OCI-LY7 (cell line): ENCODE measurements at regions not wholly inside any gene's neighbourhood (a gene's known extent, or its start where the extent isn't known, plus 50 kb on each side); places are given as distances from the start of the nearest gene placed in this dataset.

ENCODE experiments used
- BruUV-seq: library from RNA; stranded (reverse); fragments of 400-500 nt; replicated peaks from 2 replicates; lab custom pipeline; 2021; lab: Mats Ljungman, UMichigan
- CTCF ChIA-PET: fragments of 300-600 bp; sonication (Branson Sonifier 250); formaldehyde crosslinking; loops from one replicate; lab custom pipeline; 2022; ENCODE audit warnings: antibody characterized with exemption; ENCODE audit not compliant: unreplicated experiment; lab: Charles Lee
- POLR2A ChIA-PET: fragments of 300-600 bp; sonication (Branson Sonifier 250); formaldehyde crosslinking; loops from one replicate; lab custom pipeline; 2022; ENCODE audit warnings: antibody characterized with exemption; lab: Charles Lee
- DNase-seq: peaks from one replicate; pipeline ENCODE4 v3.0.0-alpha.2; 2015; ENCODE audit warnings: low spot score
- H2AFZ ChIP-seq: fragments of 200-600 bp; sonication (generic), shearing (Covaris generic); 2 replicates; pipeline ENCODE4 v1.6.1; 2014; ENCODE audit warnings: mild to moderate bottlenecking, antibody characterized with exemption, low read length, moderate library complexity
- H3K27ac ChIP-seq: fragments of 200-600 bp; sonication (generic); 2 replicates; pipeline ENCODE4 v1.5.1; 2014; ENCODE audit warnings: mixed run types, low read depth, mild to moderate bottlenecking, moderate library complexity, low read length, inconsistent platforms; ENCODE audit not compliant: poor library complexity, severe bottlenecking
- H3K36me3 ChIP-seq: fragments of 200-600 bp; sonication (generic); 2 replicates; pipeline ENCODE4 v1.6.1; 2014; ENCODE audit warnings: mild to moderate bottlenecking, antibody characterized with exemption, low read length, moderate library complexity, mixed read lengths; ENCODE audit not compliant: insufficient read depth
- H3K4me1 ChIP-seq: fragments of 200-600 bp; sonication (generic); 2 replicates; pipeline ENCODE4 v1.5.1; 2014; ENCODE audit warnings: mild to moderate bottlenecking, low read length; ENCODE audit not compliant: insufficient read depth, poor library complexity, severe bottlenecking
- H3K4me2 ChIP-seq: fragments of 200-600 bp; sonication (generic); 2 replicates; pipeline ENCODE4 v1.6.1; 2014; ENCODE audit warnings: mild to moderate bottlenecking, low read length
- H3K4me3 ChIP-seq: fragments of 200-600 bp; sonication (generic); 2 replicates; pipeline ENCODE4 v1.5.1; 2014; ENCODE audit warnings: mild to moderate bottlenecking, low read depth, low read length; ENCODE audit not compliant: poor library complexity, severe bottlenecking
- H3K79me2 ChIP-seq: fragments of 200-600 bp; sonication (generic); 2 replicates; pipeline ENCODE4 v1.6.1; 2016; ENCODE audit warnings: low read depth, mild to moderate bottlenecking, low read length, moderate library complexity, mixed read lengths; ENCODE audit not compliant: insufficient read depth
- H3K9me2 ChIP-seq: fragments of 200-600 bp; sonication (generic); 2 replicates; pipeline ENCODE4 v1.6.1; 2016; ENCODE audit warnings: mild to moderate bottlenecking, low read length, mixed read lengths; ENCODE audit not compliant: insufficient read depth
- H3K9me3 ChIP-seq: fragments of 200-600 bp; sonication (generic); 2 replicates; pipeline ENCODE4 v1.6.1; 2014; ENCODE audit warnings: mild to moderate bottlenecking, mixed run types, low read length, mixed read lengths
- H4K20me1 ChIP-seq: fragments of 200-600 bp; sonication (generic); 2 replicates; pipeline ENCODE4 v1.6.1; 2014; ENCODE audit warnings: mild to moderate bottlenecking, antibody characterized with exemption, low read length, moderate library complexity, mixed read lengths; ENCODE audit not compliant: insufficient read depth
- EZH2phosphoT487 ChIP-seq: fragments of 200-600 bp; sonication (generic); IDR thresholded peaks from 2 replicates; pipeline ENCODE4 v1.6.1; 2018; ENCODE audit warnings: low read depth, borderline replicate concordance, mild to moderate bottlenecking, mixed run types, antibody characterized with exemption, low read length, moderate library complexity, mixed read lengths
- intact Hi-C: fragments of 100-400 bp; cut with micrococcal nuclease; formaldehyde crosslinking; loops from one replicate; pipeline ENCODE4 v1.10.0; 2022; ENCODE audit not compliant: unreplicated experiment
- TF ChIP-seq, protein P1 (sequence below): fragments of 200-600 bp; sonication (generic); conservative IDR thresholded peaks from 2 replicates; pipeline ENCODE4 v1.5.1; 2014; ENCODE audit warnings: mild to moderate bottlenecking, antibody characterized with exemption, low read length, moderate library complexity, mixed read lengths

DNA sequence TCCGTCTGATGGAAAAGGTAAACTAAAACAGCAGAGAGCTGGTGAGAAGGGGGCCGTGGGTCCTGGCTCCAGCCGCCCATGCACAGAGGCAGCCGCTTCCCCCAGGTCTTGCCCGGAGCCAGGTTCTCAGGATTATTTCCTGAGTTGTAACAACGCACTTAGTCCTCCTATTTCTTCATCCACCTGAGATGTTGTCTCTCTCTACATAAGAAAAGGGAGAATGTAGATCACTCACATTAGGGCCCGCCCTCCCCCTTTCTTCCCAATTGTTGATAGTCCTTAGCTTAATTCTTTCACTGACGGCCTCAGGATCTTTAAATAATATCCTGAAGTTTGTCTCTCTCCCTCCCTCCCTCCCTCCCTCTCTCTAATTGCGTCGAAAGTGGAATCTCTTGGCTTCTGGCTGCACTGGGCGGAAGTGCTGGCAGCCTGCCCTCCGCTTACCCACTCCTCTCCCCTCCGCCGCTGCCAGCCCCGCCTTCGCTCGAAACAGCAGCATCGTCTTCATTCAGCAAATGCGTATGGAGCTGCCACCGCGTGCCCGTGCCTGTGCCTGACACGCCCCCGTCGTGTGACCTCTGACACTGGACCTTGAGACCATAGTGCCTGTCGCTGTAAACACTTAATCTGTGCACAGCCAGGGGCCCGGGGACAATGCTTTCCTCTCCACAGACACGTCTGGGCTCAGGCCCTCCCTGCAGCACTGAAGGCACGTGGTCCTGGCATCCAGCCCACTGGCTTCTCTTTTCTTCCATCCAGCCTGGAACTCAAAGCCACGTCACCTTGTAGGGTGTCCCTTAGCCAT lies 174.5 kb upstream of the PPP2R2D start:
- TF ChIP-seq, protein P1, sequence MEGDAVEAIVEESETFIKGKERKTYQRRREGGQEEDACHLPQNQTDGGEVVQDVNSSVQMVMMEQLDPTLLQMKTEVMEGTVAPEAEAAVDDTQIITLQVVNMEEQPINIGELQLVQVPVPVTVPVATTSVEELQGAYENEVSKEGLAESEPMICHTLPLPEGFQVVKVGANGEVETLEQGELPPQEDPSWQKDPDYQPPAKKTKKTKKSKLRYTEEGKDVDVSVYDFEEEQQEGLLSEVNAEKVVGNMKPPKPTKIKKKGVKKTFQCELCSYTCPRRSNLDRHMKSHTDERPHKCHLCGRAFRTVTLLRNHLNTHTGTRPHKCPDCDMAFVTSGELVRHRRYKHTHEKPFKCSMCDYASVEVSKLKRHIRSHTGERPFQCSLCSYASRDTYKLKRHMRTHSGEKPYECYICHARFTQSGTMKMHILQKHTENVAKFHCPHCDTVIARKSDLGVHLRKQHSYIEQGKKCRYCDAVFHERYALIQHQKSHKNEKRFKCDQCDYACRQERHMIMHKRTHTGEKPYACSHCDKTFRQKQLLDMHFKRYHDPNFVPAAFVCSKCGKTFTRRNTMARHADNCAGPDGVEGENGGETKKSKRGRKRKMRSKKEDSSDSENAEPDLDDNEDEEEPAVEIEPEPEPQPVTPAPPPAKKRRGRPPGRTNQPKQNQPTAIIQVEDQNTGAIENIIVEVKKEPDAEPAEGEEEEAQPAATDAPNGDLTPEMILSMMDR, result no peak
- TF ChIP-seq EZH2phosphoT487, result no peak
- Histone ChIP-seq H3K9me3 (no peaks in the 10 kb centered on the region), H3K4me1 (no peaks in the 10 kb centered on the region), H4K20me1 (no peaks in the 10 kb centered on the region), H3K9me2 (no peaks in the 10 kb centered on the region), H2AFZ (no peak overlapping the region), H3K36me3 (no peaks in the 10 kb centered on the region), H3K27ac (no peak overlapping the region), H3K4me2 (no peak overlapping the region), H3K79me2 (no peaks in the 10 kb centered on the region), H3K4me3 (no peak overlapping the region)
- intact Hi-C loops, result no loop called here
- ChIA-PET CTCF (no interaction called here), POLR2A (no interaction called here)
- no TSS peak for BruUV-seq
- no peak for DNase-seq

- DNase-seq, result no peak
- CTCF ChIA-PET, result no interaction called here
- no peaks in the 10 kb centered on the region for H4K20me1 ChIP-seq
- H3K4me2 ChIP-seq, result no peak overlapping the region
- intact Hi-C loops, result no loop called here
- H3K36me3 ChIP-seq, result no peaks in the 10 kb centered on the region
- H3K27ac ChIP-seq, result no peak overlapping the region
- H3K9me2 ChIP-seq, result no peaks in the 10 kb centered on the region
- no peaks in the 10 kb centered on the region for H3K9me3 ChIP-seq
- POLR2A ChIA-PET, result no interaction called here
- H3K79me2 ChIP-seq, result no peaks in the 10 kb centered on the region
- no peak overlapping the region for H2AFZ ChIP-seq
- no TSS peak for BruUV-seq
- TF ChIP-seq, protein P1, result no peak
- no peak for TF ChIP-seq EZH2phosphoT487
- no peak overlapping the region for H3K4me3 ChIP-seq
- H3K4me1 ChIP-seq, result no peaks in the 10 kb centered on the region
Observed at GRCh38 chr10:131726967-131727366, 173.8 kb upstream of the PPP2R2D start.

DNA sequence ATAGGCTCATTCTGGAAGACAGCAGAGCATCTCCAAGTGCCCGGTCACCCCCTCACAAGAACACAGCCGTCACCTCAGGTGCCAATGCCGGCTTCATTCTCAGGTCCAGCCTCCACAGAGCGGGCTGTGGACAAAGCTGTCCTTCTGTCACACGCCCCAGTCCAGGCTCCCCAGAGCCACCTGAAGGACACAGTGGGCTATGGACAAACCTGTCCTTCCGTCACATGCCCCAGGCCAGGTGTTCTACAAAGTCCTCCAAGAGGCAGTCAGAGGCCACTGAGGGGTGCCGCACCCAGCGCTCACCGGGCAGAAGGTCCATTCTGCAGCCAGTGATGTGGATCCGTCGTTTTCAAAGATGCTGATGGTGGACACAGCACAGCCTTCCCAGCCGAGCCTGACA lies 173.2 kb upstream of the PPP2R2D start:
- H3K4me3 ChIP-seq, result no peak overlapping the region
- H2AFZ ChIP-seq, result no peak overlapping the region
- no peaks in the 10 kb centered on the region for H3K36me3 ChIP-seq
- no peaks in the 10 kb centered on the region for H3K79me2 ChIP-seq
- H3K27ac ChIP-seq, result no peak overlapping the region
- CTCF ChIA-PET, result no interaction called here
- no peaks in the 10 kb centered on the region for H3K9me2 ChIP-seq
- H3K4me1 ChIP-seq, result no peaks in the 10 kb centered on the region
- TF ChIP-seq, protein P1, result no peak
- H4K20me1 ChIP-seq, result no peaks in the 10 kb centered on the region
- DNase-seq, result no peak
- intact Hi-C loops, result no loop called here
- no peak overlapping the region for H3K4me2 ChIP-seq
- POLR2A ChIA-PET, result no interaction called here
- no TSS peak for BruUV-seq
- H3K9me3 ChIP-seq, result no peaks in the 10 kb centered on the region
